ENCODE measurements at regions not wholly inside any gene's neighbourhood (a gene's known extent, or its start where the extent isn't known, plus 50 kb on each side); places are given as distances from the start of the nearest gene placed in this dataset.

GRCh38 chr3:168489301-168489700 lies 393.6 kb upstream of the GOLIM4 start:
- in situ Hi-C loops (cut with MboI; ENCODE audit: low sequenced_read_pairs) = no loop called here

GRCh38 chr3:168485936-168486335 lies 390.2 kb upstream of the GOLIM4 start:
- in situ Hi-C loops (cut with MboI; ENCODE audit: low sequenced_read_pairs) = no loop called here

GRCh38 chr3:168476360-168476980 lies 380.7 kb upstream of the GOLIM4 start:
- in situ Hi-C loops (cut with MboI; ENCODE audit: low sequenced_read_pairs) = no loop called here

GRCh38 chr3:168475704-168476103 lies 380.0 kb upstream of the GOLIM4 start:
- in situ Hi-C loops (cut with MboI; ENCODE audit: low sequenced_read_pairs) = no loop called here

- in situ Hi-C loops (cut with MboI; ENCODE audit: low sequenced_read_pairs) = no loop called here
Observed at GRCh38 chr3:168473334-168473890, 377.7 kb upstream of the GOLIM4 start.

GRCh38 chr3:168472783-168473182 lies 377.1 kb upstream of the GOLIM4 start:
- in situ Hi-C loops (cut with MboI; ENCODE audit: low sequenced_read_pairs) = no loop called here

- in situ Hi-C loops (cut with MboI; ENCODE audit: low sequenced_read_pairs) = no loop called here
Observed at GRCh38 chr3:168470380-168470779, 374.7 kb upstream of the GOLIM4 start.

GRCh38 chr3:168469436-168469835 lies 373.7 kb upstream of the GOLIM4 start:
- in situ Hi-C loops (cut with MboI; ENCODE audit: low sequenced_read_pairs) = no loop called here

- in situ Hi-C loops (cut with MboI; ENCODE audit: low sequenced_read_pairs) = no loop called here
Observed at GRCh38 chr3:168467115-168467714, 371.5 kb upstream of the GOLIM4 start.

- in situ Hi-C loops (cut with MboI; ENCODE audit: low sequenced_read_pairs) = no loop called here
Observed at GRCh38 chr3:168461793-168462192, 366.1 kb upstream of the GOLIM4 start.

- in situ Hi-C loops (cut with MboI; ENCODE audit: low sequenced_read_pairs) = no loop called here
Observed at GRCh38 chr3:168459226-168459784, 363.6 kb upstream of the GOLIM4 start.

GRCh38 chr3:168457954-168458539 lies 362.3 kb upstream of the GOLIM4 start:
- in situ Hi-C loops (cut with MboI; ENCODE audit: low sequenced_read_pairs) = no loop called here

- in situ Hi-C loops (cut with MboI; ENCODE audit: low sequenced_read_pairs) = no loop called here
Observed at GRCh38 chr3:168455814-168456213, 360.1 kb upstream of the GOLIM4 start.

GRCh38 chr3:168453623-168454022 lies 357.9 kb upstream of the GOLIM4 start:
- in situ Hi-C loops (cut with MboI; ENCODE audit: low sequenced_read_pairs) = no loop called here

- in situ Hi-C loops (cut with MboI; ENCODE audit: low sequenced_read_pairs) = no loop called here
Observed at GRCh38 chr3:168443965-168444364, 348.2 kb upstream of the GOLIM4 start.

- in situ Hi-C loops (cut with MboI; ENCODE audit: low sequenced_read_pairs) = no loop called here
Observed at GRCh38 chr3:168442502-168442901, 346.8 kb upstream of the GOLIM4 start.

- in situ Hi-C loops (cut with MboI; ENCODE audit: low sequenced_read_pairs) = no loop called here
Observed at GRCh38 chr3:168436245-168436724, 340.6 kb upstream of the GOLIM4 start.

GRCh38 chr3:168431491-168431890 lies 335.8 kb upstream of the GOLIM4 start:
- in situ Hi-C loops (cut with MboI; ENCODE audit: low sequenced_read_pairs) = no loop called here

- in situ Hi-C loops (cut with MboI; ENCODE audit: low sequenced_read_pairs) = no loop called here
Observed at GRCh38 chr3:168427835-168428475, 332.2 kb upstream of the GOLIM4 start.

- in situ Hi-C loops (cut with MboI; ENCODE audit: low sequenced_read_pairs) = no loop called here
Observed at GRCh38 chr3:168427156-168427555, 331.4 kb upstream of the GOLIM4 start.

- in situ Hi-C loops (cut with MboI; ENCODE audit: low sequenced_read_pairs) = no loop called here
Observed at GRCh38 chr3:168425936-168426595, 330.3 kb upstream of the GOLIM4 start.

Measured in HL-60/S4 (cell line).